HS-5 (cell line): ENCODE measurements at regions not wholly inside any gene's neighbourhood (a gene's known extent, or its start where the extent isn't known, plus 50 kb on each side); places are given as distances from the start of the nearest gene placed in this dataset.
"Not testable (repeated sequence)": the region's sequence is repeated elsewhere in the genome, so short reads cannot be mapped to it uniquely, and the experiment has no call there.

Source experiments
- DNase-seq: peaks from one replicate; pipeline ENCODE4 v3.0.0-alpha.2; 2012; ENCODE audit warnings: low read depth

GRCh38 chr2:126222278-126222677 lies 433.7 kb upstream of the GYPC start:
- DNase-seq = no peak

DNA sequence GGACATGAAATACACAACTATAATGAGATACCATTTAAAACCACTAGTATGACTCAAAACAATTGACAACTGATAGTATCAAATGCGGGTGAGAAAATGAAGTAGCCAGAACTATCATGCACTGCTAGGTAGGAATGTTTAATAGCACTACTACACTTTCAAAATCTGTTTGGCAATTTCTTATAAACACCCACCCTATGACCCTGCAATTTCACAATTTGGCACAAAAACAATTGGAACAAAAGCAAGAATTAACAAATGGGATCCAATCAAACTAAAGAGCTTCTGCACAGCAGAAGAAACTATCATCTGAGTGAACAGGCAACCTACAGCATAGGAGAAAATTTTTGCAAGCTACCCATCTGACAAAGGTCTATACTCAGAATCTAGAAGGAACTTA lies 431.2 kb upstream of the GYPC start:
- no peak for DNase-seq

DNA sequence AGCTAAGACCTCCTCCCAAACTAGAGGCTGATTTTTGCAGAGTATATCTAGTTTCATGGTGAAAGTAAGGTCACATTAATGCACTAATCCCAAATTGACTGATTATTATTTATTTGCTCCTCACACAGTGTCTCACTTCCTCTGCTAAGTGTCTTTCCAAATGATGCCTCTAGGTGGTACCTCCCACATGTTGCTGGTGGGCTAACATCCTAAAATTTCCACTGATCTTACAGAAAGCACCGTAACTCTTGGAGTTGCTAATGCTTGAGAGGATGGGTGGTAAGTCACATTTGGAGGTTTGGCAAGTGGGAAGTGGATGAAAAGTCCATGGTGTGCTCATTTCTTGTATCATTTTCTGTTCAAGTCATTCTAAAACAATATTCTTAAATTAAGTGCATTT lies 428.7 kb upstream of the GYPC start:
- no peak for DNase-seq

- DNase-seq = no peak
Observed at GRCh38 chr2:126228531-126228930, 427.4 kb upstream of the GYPC start.

GRCh38 chr2:126238251-126238650 lies 417.7 kb upstream of the GYPC start:
- no peak for DNase-seq

DNA sequence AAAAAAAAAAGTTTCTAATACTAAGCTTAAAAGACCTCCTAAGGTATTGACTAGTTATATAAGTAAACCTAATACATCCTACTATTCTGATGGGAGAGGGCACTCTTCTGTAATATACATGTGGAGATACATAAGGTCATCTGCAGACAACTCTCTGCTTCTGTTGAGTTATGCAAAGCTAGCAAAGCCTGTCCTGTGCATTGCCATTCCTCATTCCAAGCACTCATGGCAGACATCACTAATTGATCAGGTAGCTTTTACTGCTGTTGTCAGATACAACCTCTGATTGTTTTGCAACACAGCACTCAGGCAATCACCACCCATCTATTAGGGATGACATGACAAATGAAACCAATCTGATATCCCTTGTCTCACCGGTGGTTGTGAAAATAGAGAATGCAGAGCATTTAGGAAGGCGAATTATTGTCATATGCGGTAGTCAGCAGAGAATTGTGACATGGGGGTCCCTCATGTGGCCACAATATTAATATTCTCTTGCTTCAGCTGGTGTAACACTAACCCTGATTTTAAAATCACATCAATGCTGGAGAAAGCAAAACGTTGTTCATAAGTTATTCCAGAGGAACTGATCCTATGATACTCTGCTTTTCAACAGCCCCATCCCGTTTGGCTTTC lies 416.5 kb upstream of the GYPC start:
- no peak for DNase-seq

GRCh38 chr2:126241001-126241400 lies 415.0 kb upstream of the GYPC start:
- no peak for DNase-seq

- no peak for DNase-seq
Observed at GRCh38 chr2:126241411-126241810, 414.5 kb upstream of the GYPC start.

DNA sequence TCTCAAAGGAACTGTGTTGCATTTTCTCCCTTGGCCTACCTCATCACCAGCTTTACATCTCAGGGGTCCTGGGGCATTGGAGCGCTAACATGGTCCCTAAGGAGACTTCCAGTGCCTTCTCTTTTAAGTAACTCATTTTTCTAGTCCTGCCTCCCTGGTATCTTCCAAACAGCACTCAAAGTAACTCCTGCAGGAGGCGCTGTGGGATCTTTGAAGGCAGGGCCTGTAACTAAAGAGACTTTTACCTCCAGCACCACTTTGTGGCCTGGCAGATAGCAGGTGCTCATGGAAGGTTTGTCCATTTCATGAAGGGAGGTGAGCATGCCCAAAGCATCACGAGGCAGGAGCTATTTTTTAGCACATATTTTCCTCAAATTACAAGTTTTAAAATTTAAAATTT lies 411.0 kb upstream of the GYPC start:
- no peak for DNase-seq

DNA sequence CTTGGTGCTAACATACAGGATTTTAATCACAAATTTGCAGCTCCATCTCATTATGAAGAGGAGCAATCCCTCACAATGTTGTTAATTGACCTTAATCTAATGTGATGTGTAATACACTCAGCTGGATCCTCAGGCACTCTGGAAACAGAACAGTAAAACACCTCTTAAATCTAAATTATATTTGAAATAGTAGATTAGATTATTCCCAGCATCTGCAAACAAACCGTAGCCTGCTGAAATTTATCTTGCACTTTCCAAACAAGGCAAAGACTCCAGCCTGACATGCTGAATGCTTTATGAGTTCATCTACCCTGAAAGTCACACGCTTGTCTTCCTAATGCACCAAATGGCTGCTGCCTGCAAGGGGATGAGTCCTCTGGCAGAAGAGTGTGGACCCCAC lies 402.3 kb upstream of the GYPC start:
- no peak for DNase-seq

DNA sequence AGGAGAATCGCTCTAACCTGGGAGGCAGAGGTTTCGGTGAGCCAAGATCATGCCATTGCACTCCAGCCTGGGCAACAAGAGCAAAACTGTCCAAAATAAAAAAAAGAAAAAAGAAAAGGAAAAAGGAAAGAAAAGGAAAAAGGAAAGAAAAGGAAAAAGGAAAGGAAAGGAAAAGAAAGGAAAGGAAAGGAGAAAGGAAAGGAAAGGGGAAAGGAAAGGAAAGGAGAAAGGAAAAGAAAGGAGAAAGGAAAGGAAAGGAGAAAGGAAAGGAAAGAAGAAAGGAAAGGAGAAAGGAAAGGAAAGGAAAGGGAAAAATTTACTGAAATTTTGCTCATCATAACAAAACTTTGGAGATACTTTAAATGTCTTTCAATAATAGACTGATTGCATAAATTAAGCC lies 391.3 kb upstream of the GYPC start:
- no peak for DNase-seq

GRCh38 chr2:126269911-126270310 lies 386.0 kb upstream of the GYPC start:
- no peak for DNase-seq

DNA sequence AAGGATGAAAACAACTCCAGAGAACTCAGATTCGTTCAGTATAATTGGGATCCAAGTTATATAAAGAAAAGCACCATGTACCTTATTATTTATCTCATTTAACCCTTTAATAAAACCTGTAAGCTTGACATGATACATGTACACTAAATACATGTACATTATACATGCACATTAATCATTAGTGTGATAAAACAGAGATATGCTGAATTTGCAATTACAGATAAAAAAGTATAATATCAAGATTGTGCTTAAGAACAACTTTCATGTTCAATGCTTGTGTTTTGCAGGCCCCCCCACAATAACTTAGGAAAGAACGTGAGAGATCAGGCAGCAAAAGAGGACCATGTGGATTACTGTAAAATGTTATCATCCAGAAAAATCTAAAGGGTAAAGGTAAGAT lies 385.4 kb upstream of the GYPC start:
- DNase-seq = no peak

- DNase-seq = no peak
Observed at GRCh38 chr2:126272401-126272800, 383.6 kb upstream of the GYPC start.

- no peak for DNase-seq
Observed at GRCh38 chr2:126275098-126275497, 380.9 kb upstream of the GYPC start.

GRCh38 chr2:126276268-126276667 lies 379.7 kb upstream of the GYPC start:
- DNase-seq = not testable (repeated sequence)

DNA sequence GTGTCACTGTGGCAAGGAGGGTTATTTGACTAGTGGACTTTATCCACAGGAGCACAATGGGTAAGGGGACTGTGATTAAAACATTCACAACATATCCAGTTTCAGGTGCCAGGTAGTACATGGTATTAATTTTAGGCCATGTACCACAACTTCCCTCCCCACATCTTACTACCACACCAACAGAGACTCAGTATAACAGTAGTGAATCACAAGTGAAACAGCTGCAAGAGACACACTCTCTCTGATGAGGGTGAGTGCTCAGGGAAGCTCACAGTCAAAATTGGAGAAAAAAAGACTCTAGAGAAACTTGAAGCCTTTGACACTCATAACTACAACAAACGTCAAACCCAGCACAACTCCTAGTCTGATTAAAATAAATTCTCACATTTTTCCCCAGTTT lies 367.6 kb upstream of the GYPC start:
- no peak for DNase-seq

DNA sequence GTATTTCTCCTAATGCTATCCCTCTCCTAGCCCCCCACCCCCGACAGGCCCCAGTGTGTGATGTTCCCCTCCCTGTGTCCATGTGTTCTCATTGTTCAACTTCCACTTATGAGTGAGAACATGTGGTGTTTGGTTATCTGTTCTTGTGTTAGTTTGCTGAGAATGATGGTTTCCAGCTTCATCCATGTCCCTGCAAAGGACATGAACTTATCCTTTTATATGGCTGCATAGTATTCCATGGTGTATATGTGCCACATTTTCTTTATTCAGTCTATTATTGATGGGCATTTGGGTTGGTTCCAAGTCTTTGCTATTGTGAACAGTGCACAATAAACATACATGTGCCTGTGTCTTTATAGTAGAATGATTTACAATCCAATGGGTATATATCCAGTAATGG lies 362.0 kb upstream of the GYPC start:
- not testable (repeated sequence) for DNase-seq

DNA sequence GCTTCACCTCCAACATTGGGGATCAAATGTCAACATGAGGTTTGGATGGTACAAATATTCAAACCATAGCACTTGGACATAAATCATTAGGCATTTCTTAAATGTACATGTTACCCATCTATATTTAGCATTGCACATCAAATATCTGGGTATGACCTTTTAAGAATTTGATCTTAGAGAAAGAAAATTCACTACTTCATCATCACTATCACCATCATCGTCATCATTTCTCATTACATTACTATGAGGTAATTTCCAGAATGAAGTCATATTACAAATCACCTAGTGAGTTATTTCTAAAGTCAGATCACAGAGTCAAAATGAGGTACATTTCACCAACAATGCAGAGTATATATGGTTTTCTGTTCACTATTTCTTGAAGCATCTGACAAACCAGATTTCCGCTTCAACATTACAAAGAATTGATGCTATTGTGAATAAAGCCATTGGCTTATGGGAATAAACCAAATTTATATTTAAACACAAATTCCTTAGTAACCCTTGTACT lies 356.4 kb upstream of the GYPC start:
- DNase-seq = no peak

- no peak for DNase-seq
Observed at GRCh38 chr2:126300348-126300747, 355.6 kb upstream of the GYPC start.

DNA sequence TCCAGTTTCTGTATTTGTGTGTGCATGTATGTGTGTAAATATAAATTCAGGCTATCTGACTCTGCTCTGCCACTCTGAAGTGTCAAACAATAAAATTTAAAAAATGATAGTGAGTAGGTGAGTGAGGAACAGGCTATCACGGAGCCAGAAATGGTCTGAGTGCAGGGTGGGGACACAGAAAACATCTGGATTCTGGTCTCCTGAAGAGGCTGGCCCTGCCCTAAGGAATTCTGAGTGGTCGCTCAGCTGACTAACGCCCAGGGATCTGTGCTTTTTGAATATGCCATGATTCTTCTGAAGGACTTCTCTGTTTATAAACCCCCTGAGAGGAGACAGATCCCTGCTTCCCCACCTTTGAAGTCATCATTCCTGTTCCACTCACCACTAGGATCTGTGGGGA lies 353.9 kb upstream of the GYPC start:
- no peak for DNase-seq

DNA sequence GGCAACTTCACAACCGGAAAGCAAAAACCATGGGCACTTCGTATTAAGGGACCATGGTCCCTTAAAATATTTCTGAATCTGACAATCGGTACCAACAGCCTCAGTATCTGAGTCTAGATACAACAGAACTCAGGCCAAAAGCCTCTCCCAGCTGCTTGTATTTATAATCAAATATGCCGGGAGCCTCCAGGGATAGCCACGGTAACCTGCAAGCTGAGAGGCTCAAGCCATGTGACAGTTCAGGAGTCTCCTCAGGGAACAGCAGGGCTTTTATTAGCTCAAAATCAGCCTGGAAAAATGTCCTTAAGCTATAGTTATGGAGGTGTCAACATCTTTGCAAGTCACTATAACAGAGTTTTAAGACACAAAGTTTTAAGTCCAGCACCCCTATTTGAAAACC lies 352.8 kb upstream of the GYPC start:
- DNase-seq = no peak

- no peak for DNase-seq
Observed at GRCh38 chr2:126304154-126304553, 351.8 kb upstream of the GYPC start.

DNA sequence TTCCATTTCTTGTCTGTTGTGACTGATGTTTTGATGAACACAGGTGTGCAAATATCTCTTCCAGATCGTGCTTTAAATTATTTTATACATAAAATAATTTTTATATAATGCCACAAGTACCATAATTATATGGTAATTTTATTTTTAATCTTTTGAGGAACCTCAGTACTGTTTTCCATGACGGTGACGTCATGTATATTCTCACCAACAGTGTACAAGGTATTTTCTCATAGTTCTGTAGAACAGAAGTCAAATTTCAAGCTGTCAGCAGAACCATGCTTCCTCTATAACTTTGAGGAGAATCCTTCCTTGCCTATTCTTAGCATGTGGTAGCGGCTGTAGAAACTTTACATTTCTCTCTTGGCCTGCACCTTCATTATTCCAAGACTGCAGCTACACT lies 349.4 kb upstream of the GYPC start:
- no peak for DNase-seq

DNA sequence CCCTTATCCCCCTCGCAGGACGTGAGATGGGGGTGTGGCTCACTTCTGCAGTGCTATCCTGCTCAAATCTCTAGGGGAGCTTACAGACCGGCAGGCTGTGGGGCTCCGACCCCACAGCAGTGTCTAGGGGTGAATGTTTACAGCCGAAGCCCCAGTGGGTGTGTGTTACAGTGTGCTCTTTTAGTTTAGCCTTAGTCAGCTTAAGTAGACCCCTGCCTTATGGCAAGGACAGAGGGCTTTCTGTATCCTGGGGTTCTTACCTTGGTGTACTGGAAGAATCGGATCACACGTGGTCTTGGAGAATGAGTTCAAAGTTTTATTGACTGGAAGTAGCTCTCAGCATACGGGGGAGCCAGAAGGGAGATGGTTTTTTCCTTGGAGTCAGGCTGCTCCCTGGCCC lies 348.2 kb upstream of the GYPC start:
- DNase-seq = no peak
